ENCODE measurements at regions not wholly inside any gene's neighbourhood (a gene's known extent, or its start where the extent isn't known, plus 50 kb on each side); places are given as distances from the start of the nearest gene placed in this dataset.
"Not testable (repeated sequence)": the region's sequence is repeated elsewhere in the genome, so short reads cannot be mapped to it uniquely, and the experiment has no call there.

GRCh38 chrX:123788193-123788592 lies 55.3 kb upstream of the THOC2 start:
- dilution Hi-C loops (cut with MboI; ENCODE audit: extremely low pct_ligation_motif_present, low sequenced_read_pairs); H3K9ac ChIP-seq (ENCODE audit: control insufficient read depth, extremely low read depth, insufficient read depth, low read length); H4K20me1 ChIP-seq (ENCODE audit: control insufficient read depth, extremely low read depth, insufficient read depth, low read length); DNase-seq (ENCODE audit: low read depth, low spot score); FAIRE-seq; H3K9me1 ChIP-seq (ENCODE audit: control insufficient read depth, extremely low read depth, insufficient read depth, low read length); H3K27ac ChIP-seq (ENCODE audit: control insufficient read depth, insufficient read depth, low read length); H3K4me2 ChIP-seq (ENCODE audit: control insufficient read depth, extremely low read depth, insufficient read depth, low read depth, low read length); H2AFZ ChIP-seq (ENCODE audit: control insufficient read depth, low read length); H3K9me3 ChIP-seq (ENCODE audit: control insufficient read depth, low read depth, low read length); H3K4me3 ChIP-seq (ENCODE audit: control insufficient read depth in 2 of 3, extremely low read depth in 1 of 3, insufficient read depth in 2 of 3, low read depth in 1 of 3, low read length in 3 of 3); H3K79me2 ChIP-seq (ENCODE audit: control insufficient read depth, insufficient read depth, low read length); H3K4me1 ChIP-seq (ENCODE audit: control insufficient read depth, extremely low read depth, insufficient read depth, low read length); H3K27me3 ChIP-seq (ENCODE audit: control insufficient read depth, extremely low read depth, insufficient read depth, low read length); H3K36me3 ChIP-seq (ENCODE audit: control insufficient read depth in 2 of 2, extremely low read depth in 1 of 2, insufficient read depth in 2 of 2, low read length in 2 of 2): not testable (repeated sequence)

DNA sequence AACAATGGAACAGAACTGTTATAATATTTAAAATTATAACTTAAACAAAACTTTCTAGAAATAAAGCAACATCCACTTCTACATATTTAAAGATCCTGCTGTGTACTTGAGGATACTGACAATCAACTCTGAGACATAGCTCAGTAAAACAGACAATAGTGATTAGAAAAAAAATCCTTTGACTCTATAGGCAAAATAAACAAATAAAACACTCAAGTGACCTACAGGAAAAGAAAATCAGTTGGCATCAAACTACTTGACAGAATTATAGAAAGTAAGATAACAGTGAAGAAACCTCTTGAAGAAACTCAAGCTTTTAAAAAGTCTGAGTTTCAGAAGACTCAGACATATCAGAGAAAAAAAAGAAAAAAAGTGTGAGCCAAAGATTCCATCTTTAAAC lies 55.9 kb upstream of the THOC2 start:
- Histone ChIP-seq H3K4me2 (ENCODE audit: control insufficient read depth, extremely low read depth, insufficient read depth, low read depth, low read length) (no peak overlapping the region), H3K4me1 (ENCODE audit: control insufficient read depth, extremely low read depth, insufficient read depth, low read length) (no peaks in the 10 kb centered on the region), H3K27me3 (ENCODE audit: control insufficient read depth, extremely low read depth, insufficient read depth, low read length) (no peaks in the 10 kb centered on the region), H3K27ac (ENCODE audit: control insufficient read depth, insufficient read depth, low read length) (no peak overlapping the region), H2AFZ (ENCODE audit: control insufficient read depth, low read length) (no peak overlapping the region), H4K20me1 (ENCODE audit: control insufficient read depth, extremely low read depth, insufficient read depth, low read length) (no peaks in the 10 kb centered on the region), H3K9me1 (ENCODE audit: control insufficient read depth, extremely low read depth, insufficient read depth, low read length) (no peaks in the 10 kb centered on the region), H3K36me3 (ENCODE audit: control insufficient read depth in 2 of 2, extremely low read depth in 1 of 2, insufficient read depth in 2 of 2, low read length in 2 of 2) (no peaks in the 10 kb centered on the region), H3K9ac (ENCODE audit: control insufficient read depth, extremely low read depth, insufficient read depth, low read length) (no peak overlapping the region), H3K9me3 (ENCODE audit: control insufficient read depth, low read depth, low read length) (no peaks in the 10 kb centered on the region), H3K4me3 (ENCODE audit: control insufficient read depth in 2 of 3, extremely low read depth in 1 of 3, insufficient read depth in 2 of 3, low read depth in 1 of 3, low read length in 3 of 3) (no peak overlapping the region), H3K79me2 (ENCODE audit: control insufficient read depth, insufficient read depth, low read length) (no peaks in the 10 kb centered on the region)
- TF ChIP-seq, protein P1, sequence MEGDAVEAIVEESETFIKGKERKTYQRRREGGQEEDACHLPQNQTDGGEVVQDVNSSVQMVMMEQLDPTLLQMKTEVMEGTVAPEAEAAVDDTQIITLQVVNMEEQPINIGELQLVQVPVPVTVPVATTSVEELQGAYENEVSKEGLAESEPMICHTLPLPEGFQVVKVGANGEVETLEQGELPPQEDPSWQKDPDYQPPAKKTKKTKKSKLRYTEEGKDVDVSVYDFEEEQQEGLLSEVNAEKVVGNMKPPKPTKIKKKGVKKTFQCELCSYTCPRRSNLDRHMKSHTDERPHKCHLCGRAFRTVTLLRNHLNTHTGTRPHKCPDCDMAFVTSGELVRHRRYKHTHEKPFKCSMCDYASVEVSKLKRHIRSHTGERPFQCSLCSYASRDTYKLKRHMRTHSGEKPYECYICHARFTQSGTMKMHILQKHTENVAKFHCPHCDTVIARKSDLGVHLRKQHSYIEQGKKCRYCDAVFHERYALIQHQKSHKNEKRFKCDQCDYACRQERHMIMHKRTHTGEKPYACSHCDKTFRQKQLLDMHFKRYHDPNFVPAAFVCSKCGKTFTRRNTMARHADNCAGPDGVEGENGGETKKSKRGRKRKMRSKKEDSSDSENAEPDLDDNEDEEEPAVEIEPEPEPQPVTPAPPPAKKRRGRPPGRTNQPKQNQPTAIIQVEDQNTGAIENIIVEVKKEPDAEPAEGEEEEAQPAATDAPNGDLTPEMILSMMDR (optimal IDR thresholded peaks at IDR 0.05 in 1 of 3, IDR thresholded peaks at IDR 0.05 in 1 of 3, conservative IDR thresholded peaks at IDR 0.05 in 1 of 3; ENCODE audit: extremely low read depth in 1 of 3, insufficient read depth in 2 of 3, low read length in 3 of 3): no peak
- dilution Hi-C loops (cut with MboI; ENCODE audit: extremely low pct_ligation_motif_present, low sequenced_read_pairs): no loop called here
- no peak for DNase-seq (ENCODE audit: low read depth, low spot score)
- FAIRE-seq: no peak

- no peaks in the 10 kb centered on the region for H3K79me2 ChIP-seq (ENCODE audit: control insufficient read depth, insufficient read depth, low read length)
- H3K4me3 ChIP-seq (ENCODE audit: control insufficient read depth in 2 of 3, extremely low read depth in 1 of 3, insufficient read depth in 2 of 3, low read depth in 1 of 3, low read length in 3 of 3): no peak overlapping the region
- dilution Hi-C loops (cut with MboI; ENCODE audit: extremely low pct_ligation_motif_present, low sequenced_read_pairs): no loop called here
- no peak overlapping the region for H3K4me2 ChIP-seq (ENCODE audit: control insufficient read depth, extremely low read depth, insufficient read depth, low read depth, low read length)
- no peaks in the 10 kb centered on the region for H3K9me3 ChIP-seq (ENCODE audit: control insufficient read depth, low read depth, low read length)
- no peaks in the 10 kb centered on the region for H3K27me3 ChIP-seq (ENCODE audit: control insufficient read depth, extremely low read depth, insufficient read depth, low read length)
- no peak for DNase-seq (ENCODE audit: low read depth, low spot score)
- no peak overlapping the region for H3K9ac ChIP-seq (ENCODE audit: control insufficient read depth, extremely low read depth, insufficient read depth, low read length)
- no peak overlapping the region for H3K27ac ChIP-seq (ENCODE audit: control insufficient read depth, insufficient read depth, low read length)
- H3K36me3 ChIP-seq (ENCODE audit: control insufficient read depth in 2 of 2, extremely low read depth in 1 of 2, insufficient read depth in 2 of 2, low read length in 2 of 2): no peaks in the 10 kb centered on the region
- FAIRE-seq: no peak
- H4K20me1 ChIP-seq (ENCODE audit: control insufficient read depth, extremely low read depth, insufficient read depth, low read length): no peaks in the 10 kb centered on the region
- no peaks in the 10 kb centered on the region for H3K9me1 ChIP-seq (ENCODE audit: control insufficient read depth, extremely low read depth, insufficient read depth, low read length)
- no peak overlapping the region for H2AFZ ChIP-seq (ENCODE audit: control insufficient read depth, low read length)
- no peaks in the 10 kb centered on the region for H3K4me1 ChIP-seq (ENCODE audit: control insufficient read depth, extremely low read depth, insufficient read depth, low read length)
- TF ChIP-seq, protein P1 (optimal IDR thresholded peaks at IDR 0.05 in 1 of 3, IDR thresholded peaks at IDR 0.05 in 1 of 3, conservative IDR thresholded peaks at IDR 0.05 in 1 of 3; ENCODE audit: extremely low read depth in 1 of 3, insufficient read depth in 2 of 3, low read length in 3 of 3): no peak
- no peak for TF ChIP-seq EZH2 (IDR thresholded peaks at IDR 0.05; ENCODE audit: low read length)
These were observed 62.1 kb upstream of the XIAP start for GRCh38 chrX:123797543-123798447.

All from keratinocyte (primary cell).